ENCODE measurements at regions not wholly inside any gene's neighbourhood (a gene's known extent, or its start where the extent isn't known, plus 50 kb on each side); places are given as distances from the start of the nearest gene placed in this dataset.
A peak's percentile ranks its signal among the peaks of the same experiment; 100 is the strongest.
"Not testable (repeated sequence)": the region's sequence is repeated elsewhere in the genome, so short reads cannot be mapped to it uniquely, and the experiment has no call there.

GRCh38 chr2:196500686-196501431, 138.7 kb upstream of the CCDC150 start:
- no peak for DNase-seq

DNA sequence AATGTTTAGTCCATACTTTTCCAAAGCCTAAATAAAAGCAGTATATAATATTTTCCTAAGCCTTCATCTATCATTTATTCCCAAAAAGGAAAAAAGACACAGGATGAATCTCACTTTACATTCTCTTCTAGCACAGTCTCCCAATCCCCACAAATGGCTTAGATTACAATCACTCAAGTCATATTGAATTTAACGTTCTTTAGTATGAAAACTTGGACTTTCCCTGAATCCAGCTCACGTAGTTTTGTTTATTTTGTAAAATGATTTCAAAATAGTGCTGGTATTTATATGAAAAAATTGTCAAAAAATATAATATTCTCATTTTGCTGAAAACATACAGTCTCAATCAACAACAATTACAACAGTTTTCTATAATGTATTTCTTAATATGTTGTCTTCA, 137.7 kb upstream of the CCDC150 start:
- no peak for DNase-seq

GRCh38 chr2:196502386-196502785, 137.1 kb upstream of the CCDC150 start:
- DNase-seq = no peak

DNA sequence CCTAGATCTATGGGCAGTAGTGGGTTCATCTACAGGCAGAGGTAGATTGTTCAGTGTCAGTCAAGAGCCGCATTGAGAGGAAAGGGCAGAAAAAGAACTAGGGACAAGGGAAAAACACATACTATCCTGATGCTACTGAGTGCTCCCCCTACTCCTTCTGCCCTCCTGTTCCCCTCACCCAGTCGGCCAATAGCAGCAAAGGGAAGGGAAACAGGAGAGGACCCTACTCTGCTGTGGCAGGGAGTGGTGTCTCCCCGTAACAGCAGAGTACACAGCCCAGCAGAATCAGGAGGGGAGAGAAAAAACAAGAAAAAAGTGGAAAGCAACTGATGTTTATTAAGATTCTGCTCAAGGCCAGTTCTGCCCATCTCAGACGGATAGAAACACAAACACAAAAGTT, 136.1 kb upstream of the CCDC150 start:
- no peak for DNase-seq

DNA sequence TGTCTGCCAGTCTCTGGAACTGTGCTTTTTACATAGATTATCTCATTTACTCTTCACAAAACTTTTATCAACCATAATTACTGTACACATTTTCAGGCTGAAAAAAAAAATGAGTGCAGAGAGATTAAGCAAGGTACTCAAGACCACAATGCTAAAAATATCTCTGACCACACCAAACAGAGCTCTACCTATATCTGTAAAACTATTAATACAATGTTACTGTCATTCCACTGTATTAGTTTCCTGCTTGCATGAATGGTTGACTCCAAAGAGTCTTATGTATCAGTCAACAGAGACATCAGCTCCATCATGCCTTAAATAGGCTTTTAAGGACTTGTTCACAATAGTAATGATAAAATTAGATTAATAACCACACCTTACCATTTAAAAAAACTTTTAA, 134.7 kb upstream of the CCDC150 start:
- no peak for DNase-seq

DNA sequence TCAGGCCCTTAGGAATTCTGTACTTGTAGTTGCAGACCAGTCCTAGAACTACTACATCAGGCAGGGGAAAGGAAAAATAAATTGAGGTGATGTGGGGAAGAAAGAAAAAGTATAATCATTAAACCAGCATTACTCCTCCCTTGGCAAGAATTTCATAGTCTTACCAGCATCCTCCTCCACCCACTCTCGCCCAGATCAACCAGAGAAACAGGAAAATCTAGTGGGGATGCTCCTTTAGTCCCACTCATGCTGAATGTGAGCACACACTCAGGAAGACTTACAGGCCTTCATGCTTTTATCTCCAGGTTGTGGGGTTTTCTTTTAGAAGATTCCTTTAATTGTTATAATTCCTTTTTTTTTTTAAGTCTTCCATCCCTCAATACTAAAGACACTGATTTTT, 129.3 kb upstream of the CCDC150 start:
- DNase-seq = no peak

- peak; percentile 63 for DNase-seq
These were observed 128.0 kb upstream of the CCDC150 start for GRCh38 chr2:196511258-196512168.

DNA sequence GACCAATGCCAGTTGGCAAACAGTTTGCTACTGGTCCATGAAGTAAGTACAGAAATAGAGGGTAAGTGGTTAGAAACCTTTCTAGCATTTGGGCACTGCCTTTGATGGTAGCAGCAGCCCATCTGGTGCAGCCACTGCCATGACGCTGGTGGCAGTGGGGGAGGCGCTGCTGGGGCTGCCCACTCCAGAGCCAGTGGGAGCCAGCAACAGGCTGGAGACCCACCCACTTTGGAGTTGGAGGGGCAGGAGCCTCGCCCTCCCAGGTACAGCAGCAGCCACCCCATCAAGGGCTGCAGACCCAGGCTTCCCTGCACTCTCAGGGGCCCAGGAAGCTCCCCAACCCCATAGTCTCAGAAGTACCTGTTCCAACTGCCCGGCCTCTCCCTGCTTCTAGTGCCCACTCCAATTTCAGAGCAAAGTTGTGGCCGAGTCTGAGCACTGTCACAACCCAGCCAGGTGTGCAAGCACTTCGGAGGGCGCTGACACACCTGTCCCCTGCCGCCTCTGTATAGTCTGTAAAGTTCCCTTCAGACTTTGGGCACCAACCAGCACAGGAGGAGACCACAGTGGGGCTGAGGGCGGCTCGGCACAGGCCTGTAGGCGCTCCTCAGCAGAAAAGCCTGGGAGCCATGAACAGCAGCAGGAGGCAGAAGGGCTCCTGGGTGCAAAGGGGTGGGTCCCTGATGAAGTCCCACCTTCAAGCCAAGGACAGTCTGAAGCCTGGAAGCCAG, 125.6 kb upstream of the CCDC150 start:
- DNase-seq = no peak

DNA sequence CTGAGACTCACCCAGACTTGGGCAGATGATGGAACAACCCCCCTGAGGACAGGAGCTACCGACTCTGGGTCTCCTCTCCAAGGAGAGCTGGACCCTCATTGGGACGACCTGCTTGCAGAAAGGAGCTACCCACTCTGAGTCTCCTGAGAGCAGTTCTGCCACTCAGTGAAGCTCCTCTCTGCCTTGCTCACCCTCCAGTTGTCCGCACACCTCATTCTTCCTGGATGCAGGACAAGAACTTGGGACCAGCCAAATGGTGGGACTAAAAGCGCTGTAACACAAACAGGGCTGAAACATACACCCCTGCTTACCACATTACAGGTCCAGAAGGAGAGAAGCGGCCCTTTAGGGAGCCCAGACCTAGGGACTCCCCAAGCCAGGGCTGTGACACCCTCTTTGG, 124.9 kb upstream of the CCDC150 start:
- DNase-seq = no peak

- no peak for DNase-seq
These were observed 124.5 kb upstream of the CCDC150 start for GRCh38 chr2:196515051-196515450.

GRCh38 chr2:196515608-196516007, 123.9 kb upstream of the CCDC150 start:
- no peak for DNase-seq

DNA sequence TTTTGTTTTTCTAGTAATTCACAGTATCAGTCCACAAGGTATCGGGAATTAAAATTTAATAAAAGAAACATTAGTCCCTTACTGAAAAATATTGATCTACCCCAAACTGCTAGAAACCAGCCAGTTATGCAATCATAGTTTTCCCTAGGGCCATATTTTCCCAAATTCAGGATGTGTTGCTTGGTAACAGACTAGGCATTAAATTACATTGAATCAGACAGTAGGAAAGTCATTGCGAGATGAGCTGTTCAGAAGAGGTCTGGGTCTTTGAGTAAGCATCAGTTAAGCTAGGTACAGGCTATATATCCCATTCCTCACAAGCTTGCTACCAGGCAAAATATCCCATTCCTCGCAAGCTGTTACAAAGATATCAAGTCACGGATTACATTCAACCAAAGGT, 123.0 kb upstream of the CCDC150 start:
- peak; percentile 11 for DNase-seq

DNA sequence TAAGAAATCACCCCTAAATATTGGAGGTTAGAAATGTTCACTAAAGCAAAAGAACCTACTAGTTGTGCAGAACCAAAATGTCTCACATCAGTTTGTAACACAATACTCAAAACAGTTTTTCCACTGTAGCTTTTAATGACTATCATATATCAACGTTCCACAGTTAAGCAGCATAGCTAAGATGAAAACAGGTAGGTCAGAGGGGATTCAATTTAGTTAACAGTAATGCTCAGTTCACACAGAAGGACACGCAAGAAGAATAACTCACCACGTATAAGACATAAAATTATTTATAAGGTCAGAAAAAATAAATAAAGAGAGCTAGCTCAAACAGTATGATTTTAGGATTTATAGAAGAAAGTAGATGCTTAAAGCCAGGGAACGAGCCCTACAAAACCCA, 118.9 kb upstream of the CCDC150 start:
- no peak for DNase-seq

- DNase-seq = not testable (repeated sequence)
These were observed 112.4 kb upstream of the CCDC150 start for GRCh38 chr2:196526981-196527725.

- DNase-seq = no peak
These were observed 110.9 kb upstream of the CCDC150 start for GRCh38 chr2:196528486-196529223.

DNA sequence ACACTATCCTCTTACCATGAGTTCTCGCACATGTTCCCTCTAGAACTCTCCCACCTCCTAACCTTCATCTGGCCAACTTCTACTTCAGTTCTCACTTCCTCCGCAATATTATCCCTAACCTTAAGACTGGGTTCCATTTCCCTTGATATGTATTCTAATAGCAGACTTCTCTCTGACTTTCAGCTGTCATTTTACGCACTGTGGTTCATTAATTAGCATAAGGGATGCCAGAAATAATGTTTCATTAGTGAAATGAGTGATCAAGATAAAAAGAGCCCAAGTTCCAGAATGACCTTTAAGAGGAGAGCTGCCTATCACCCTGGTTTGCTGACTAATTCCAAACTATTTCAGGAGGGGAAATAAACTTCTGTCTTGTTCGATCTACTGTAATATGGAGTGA, 108.6 kb upstream of the CCDC150 start:
- DNase-seq = no peak

DNA sequence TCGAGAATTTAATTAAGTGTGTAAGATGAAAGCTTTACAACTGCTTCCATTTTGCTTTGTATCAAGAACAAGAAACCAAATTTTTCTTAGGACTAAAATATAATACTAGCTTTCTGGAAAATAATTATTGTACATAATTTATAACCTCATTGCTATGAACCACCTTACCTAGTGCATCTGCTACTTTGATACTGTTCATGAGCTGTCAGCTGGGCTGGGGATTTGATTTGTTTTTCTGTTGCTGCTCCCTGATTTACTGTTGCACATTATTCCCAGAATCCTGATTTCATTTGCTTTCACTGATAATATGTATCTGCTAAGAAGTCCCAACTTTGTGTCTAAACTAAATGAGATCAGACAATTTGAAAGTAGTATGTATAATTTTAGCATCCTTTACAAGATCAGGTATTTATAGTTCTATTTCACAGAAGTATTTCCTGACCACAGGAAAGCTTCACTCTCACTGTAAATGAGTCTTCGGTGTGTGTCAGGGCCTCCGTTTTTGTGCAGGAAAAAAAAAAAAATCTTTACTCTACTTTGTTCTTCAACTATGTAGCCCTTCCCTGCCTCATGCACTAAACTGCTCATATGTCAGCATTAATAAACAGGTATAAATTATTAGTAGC, 105.6 kb upstream of the CCDC150 start:
- no peak for DNase-seq

- DNase-seq = no peak
These were observed 105.0 kb upstream of the CCDC150 start for GRCh38 chr2:196534495-196534894.

DNA sequence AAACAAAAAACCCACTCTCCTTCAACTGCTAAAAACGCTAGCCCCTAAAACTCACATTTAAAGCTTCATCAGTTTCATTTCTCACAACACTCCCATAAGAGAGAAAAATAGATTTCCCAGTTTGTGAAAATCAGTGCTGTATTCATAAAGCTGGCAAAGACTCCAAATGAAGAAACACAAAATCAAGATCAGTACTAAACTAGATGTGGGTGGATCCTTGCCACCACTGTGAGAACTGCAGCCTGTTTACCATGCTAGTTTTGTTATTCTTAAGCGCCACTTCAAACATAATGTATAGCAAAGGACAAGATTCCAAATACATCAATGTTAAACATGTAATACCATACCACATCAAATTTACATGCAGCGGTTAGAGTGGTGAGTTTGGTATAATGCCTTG, 104.5 kb upstream of the CCDC150 start:
- DNase-seq = no peak

DNA sequence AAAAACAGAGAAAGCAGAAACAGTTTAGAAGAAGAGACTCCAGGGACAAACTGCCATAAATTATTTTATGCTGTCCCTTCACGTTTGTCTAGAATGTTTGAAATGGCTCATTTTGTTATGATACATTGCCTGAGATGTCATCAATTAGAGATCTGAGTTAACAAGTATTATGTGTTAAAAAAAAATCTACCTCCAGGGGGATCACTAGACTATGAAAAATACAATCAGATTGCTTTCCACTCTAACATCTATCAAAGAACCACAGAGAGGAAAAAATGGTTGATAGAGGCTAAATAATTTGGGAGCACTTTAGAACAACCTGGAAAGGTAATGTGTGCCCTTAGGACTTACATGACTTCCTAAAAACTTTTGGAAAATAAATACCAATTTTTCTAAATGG, 103.8 kb upstream of the CCDC150 start:
- DNase-seq = no peak

GRCh38 chr2:196537311-196537710, 102.2 kb upstream of the CCDC150 start:
- DNase-seq = no peak

DNA sequence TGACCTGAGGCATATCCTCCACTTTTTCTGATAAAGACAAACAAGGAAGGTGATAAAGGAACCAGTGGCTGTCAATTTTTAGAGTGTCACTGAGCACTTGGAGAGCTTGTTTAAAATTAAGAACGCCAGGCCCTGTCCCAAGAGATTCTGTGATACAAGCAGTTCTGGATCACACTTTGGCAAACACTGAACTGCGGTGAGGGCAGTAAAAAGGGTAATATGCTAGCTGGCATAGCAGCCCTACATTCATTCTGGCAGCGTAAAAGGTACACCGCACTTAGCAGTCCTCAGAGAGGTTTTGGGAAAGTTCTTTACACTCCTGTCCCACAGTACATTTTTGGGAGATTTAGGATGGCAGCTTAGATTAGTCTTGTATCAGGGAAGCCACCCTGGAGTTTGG, 101.3 kb upstream of the CCDC150 start:
- DNase-seq = no peak

Data from NCI-H226 (cell line).